ENCODE measurements at regions not wholly inside any gene's neighbourhood (a gene's known extent, or its start where the extent isn't known, plus 50 kb on each side); places are given as distances from the start of the nearest gene placed in this dataset.

DNA sequence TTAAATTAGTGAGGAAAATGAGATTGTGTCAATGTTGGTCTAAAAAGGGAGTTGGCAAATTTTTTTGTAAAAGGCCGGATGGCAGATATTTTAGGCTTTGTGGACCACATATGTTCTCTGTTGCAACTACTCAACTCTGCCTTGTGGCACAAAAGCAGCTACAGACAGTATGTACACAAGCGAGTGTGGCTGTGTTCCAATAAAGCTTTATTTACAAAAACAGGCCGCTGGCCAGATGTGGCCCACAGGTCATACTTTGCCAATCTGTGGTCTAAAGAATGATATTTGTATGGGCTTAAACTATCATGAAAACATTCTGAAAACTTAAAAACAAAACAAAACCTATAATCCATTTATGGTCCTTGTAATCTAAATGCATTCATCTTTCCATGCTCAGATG is 228.3 kb downstream of the CLIC5 start:
- no peaks in the 10 kb centered on the region for H3K9me1 ChIP-seq (ENCODE audit: control insufficient read depth, extremely low read depth, insufficient read depth, low read length)
- no peaks in the 10 kb centered on the region for H3K79me2 ChIP-seq (ENCODE audit: control insufficient read depth, insufficient read depth, low read length)
- no peak overlapping the region for H3K9ac ChIP-seq (ENCODE audit: control insufficient read depth, extremely low read depth, insufficient read depth, low read length)
- H3K4me3 ChIP-seq (ENCODE audit: control insufficient read depth in 2 of 3, extremely low read depth in 1 of 3, insufficient read depth in 2 of 3, low read depth in 1 of 3, low read length in 3 of 3), result no peak overlapping the region
- dilution Hi-C loops (cut with MboI; ENCODE audit: extremely low pct_ligation_motif_present, low sequenced_read_pairs), result no loop called here
- no peak overlapping the region for H3K27ac ChIP-seq (ENCODE audit: control insufficient read depth, insufficient read depth, low read length)
- DNase-seq (ENCODE audit: low read depth, low spot score) (no peak), FAIRE-seq (no peak)
- H4K20me1 ChIP-seq (ENCODE audit: control insufficient read depth, extremely low read depth, insufficient read depth, low read length), result no peaks in the 10 kb centered on the region
- H3K4me1 ChIP-seq (ENCODE audit: control insufficient read depth, extremely low read depth, insufficient read depth, low read length), result peaks cover 26% of the 10 kb centered on the region
- no peaks in the 10 kb centered on the region for H3K9me3 ChIP-seq (ENCODE audit: control insufficient read depth, low read depth, low read length)
- H2AFZ ChIP-seq (ENCODE audit: control insufficient read depth, low read length), result no peak overlapping the region
- TF ChIP-seq CTCF (optimal IDR thresholded peaks at IDR 0.05 in 1 of 3, IDR thresholded peaks at IDR 0.05 in 1 of 3, conservative IDR thresholded peaks at IDR 0.05 in 1 of 3; ENCODE audit: extremely low read depth in 1 of 3, insufficient read depth in 2 of 3, low read length in 3 of 3) (no peak), EZH2 (IDR thresholded peaks at IDR 0.05; ENCODE audit: low read length) (no peak)
- H3K27me3 ChIP-seq (ENCODE audit: control insufficient read depth, extremely low read depth, insufficient read depth, low read length), result no peaks in the 10 kb centered on the region
- no peak overlapping the region for H3K4me2 ChIP-seq (ENCODE audit: control insufficient read depth, extremely low read depth, insufficient read depth, low read depth, low read length)
- no peaks in the 10 kb centered on the region for H3K36me3 ChIP-seq (ENCODE audit: control insufficient read depth in 2 of 2, extremely low read depth in 1 of 2, insufficient read depth in 2 of 2, low read length in 2 of 2)

DNA sequence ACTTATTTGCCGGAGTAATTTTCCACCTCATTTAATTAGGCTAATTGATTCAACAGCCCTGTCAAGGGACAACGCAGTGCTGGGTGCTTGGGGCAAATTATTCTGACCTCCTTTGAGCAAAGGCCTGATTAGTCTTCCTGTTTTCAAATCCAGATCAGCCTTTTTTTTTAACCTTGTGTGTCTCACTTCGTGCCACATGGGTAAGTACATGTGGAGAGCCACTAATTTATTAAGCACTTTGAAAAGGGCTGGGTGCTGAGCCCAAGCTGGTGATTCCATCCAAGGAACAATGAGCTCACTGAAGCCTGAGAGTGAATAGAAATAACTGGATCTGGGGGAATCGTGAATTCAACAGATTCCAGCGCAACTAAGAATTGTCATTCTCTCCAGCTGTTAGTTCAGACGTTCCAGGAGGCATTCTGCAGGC is 229.3 kb downstream of the CLIC5 start:
- Histone ChIP-seq H3K9ac (ENCODE audit: control insufficient read depth, extremely low read depth, insufficient read depth, low read length) (no peak overlapping the region), H3K27me3 (ENCODE audit: control insufficient read depth, extremely low read depth, insufficient read depth, low read length) (no peaks in the 10 kb centered on the region), H4K20me1 (ENCODE audit: control insufficient read depth, extremely low read depth, insufficient read depth, low read length) (no peaks in the 10 kb centered on the region), H3K79me2 (ENCODE audit: control insufficient read depth, insufficient read depth, low read length) (no peaks in the 10 kb centered on the region), H3K4me2 (ENCODE audit: control insufficient read depth, extremely low read depth, insufficient read depth, low read depth, low read length) (no peak overlapping the region), H3K9me1 (ENCODE audit: control insufficient read depth, extremely low read depth, insufficient read depth, low read length) (no peaks in the 10 kb centered on the region), H3K9me3 (ENCODE audit: control insufficient read depth, low read depth, low read length) (no peaks in the 10 kb centered on the region), H3K4me3 (ENCODE audit: control insufficient read depth in 2 of 3, extremely low read depth in 1 of 3, insufficient read depth in 2 of 3, low read depth in 1 of 3, low read length in 3 of 3) (no peak overlapping the region), H2AFZ (ENCODE audit: control insufficient read depth, low read length) (no peak overlapping the region), H3K27ac (ENCODE audit: control insufficient read depth, insufficient read depth, low read length) (no peak overlapping the region), H3K4me1 (ENCODE audit: control insufficient read depth, extremely low read depth, insufficient read depth, low read length) (peaks cover 20% of the 10 kb centered on the region), H3K36me3 (ENCODE audit: control insufficient read depth in 2 of 2, extremely low read depth in 1 of 2, insufficient read depth in 2 of 2, low read length in 2 of 2) (no peaks in the 10 kb centered on the region)
- no peak for DNase-seq (ENCODE audit: low read depth, low spot score)
- TF ChIP-seq CTCF (optimal IDR thresholded peaks at IDR 0.05 in 1 of 3, IDR thresholded peaks at IDR 0.05 in 1 of 3, conservative IDR thresholded peaks at IDR 0.05 in 1 of 3; ENCODE audit: extremely low read depth in 1 of 3, insufficient read depth in 2 of 3, low read length in 3 of 3) (no peak), EZH2 (IDR thresholded peaks at IDR 0.05; ENCODE audit: low read length) (no peak)
- no peak for FAIRE-seq
- dilution Hi-C loops (cut with MboI; ENCODE audit: extremely low pct_ligation_motif_present, low sequenced_read_pairs), result no loop called here
